HepG2 (cell line): ENCODE measurements at regions not wholly inside any gene's neighbourhood (a gene's known extent, or its start where the extent isn't known, plus 50 kb on each side); places are given as distances from the start of the nearest gene placed in this dataset.

ENCODE experiments used
- ATAC-seq: fragments of 200-7000 bp; cut with Tn5 transposase; 3 replicates; pipeline ENCODE4 v1.9.1; 2020; ENCODE audit warnings: mild to moderate bottlenecking, moderate library complexity
- BruUV-seq: library from RNA; stranded (reverse); fragments of 400-500 nt; replicated peaks from 2 replicates; lab custom pipeline; 2021; lab: Mats Ljungman, UMichigan
- CTCF ChIA-PET: fragments of 300-600 bp; formaldehyde crosslinking; extraction: SDS; loops from one replicate; lab custom pipeline; 2021; ENCODE audit warnings: low total read pairs, inconsistent platforms, low intra/inter-chr PET ratio; lab: Yijun Ruan, JAX
- POLR2A ChIA-PET: fragments of 350-600 bp; sonication (Branson Sonifier 250); formaldehyde crosslinking; loops from one replicate; lab custom pipeline; 2020; ENCODE audit warnings: antibody characterized with exemption, inconsistent platforms; lab: Yijun Ruan, JAX
- DNase-seq: peaks from one replicate; pipeline ENCODE4 v3.0.0-alpha.2; 2015; ENCODE audit warnings: low spot score
- FAIRE-seq: peaks from 3 replicates; lab custom pipeline; 2011; peaks lifted over from hg19 to GRCh38; lab: Jason Lieb, UNC
- H2AFZ ChIP-seq: one replicate; pipeline ENCODE4 v1.6.1; 2011; ENCODE audit warnings: low read length, inconsistent platforms
- H3K27ac ChIP-seq: fragments of 300-600 bp; 3 replicates; pipeline ENCODE4 v1.8.0; 2011; ENCODE audit warnings: mixed run types, mild to moderate bottlenecking, mixed read lengths, low read length, inconsistent platforms; ENCODE audit not compliant: insufficient read depth; ENCODE audit errors: extremely low read length
- H3K27me3 ChIP-seq, 2 experiments: fragments of 200-600 bp in 1 of 2; 2 replicates in 1 of 2; 3 replicates in 1 of 2; pipeline versions ENCODE4 v1.6.0 to v1.8.0; 2011; ENCODE audit warnings: low read length in 2 of 2, mild to moderate bottlenecking in 2 of 2, moderate library complexity in 2 of 2, inconsistent platforms in 1 of 2; ENCODE audit not compliant: insufficient read depth in 2 of 2, control insufficient read depth in 1 of 2
- H3K36me3 ChIP-seq, 2 experiments: fragments of 200-600 bp in 1 of 2; replicated peaks in 1 of 2; 2 replicates in 1 of 2; 3 replicates in 1 of 2; pipeline versions ENCODE4 v1.5.1 to v1.8.0; 2011; ENCODE audit warnings: low read length in 2 of 2, inconsistent platforms in 1 of 2; ENCODE audit not compliant: insufficient read depth in 2 of 2, control insufficient read depth in 1 of 2
- H3K4me1 ChIP-seq: 2 replicates; pipeline ENCODE4 v1.5.1; 2012; ENCODE audit warnings: low read length, inconsistent platforms; ENCODE audit not compliant: insufficient read depth
- H3K4me2 ChIP-seq: 2 replicates; pipeline ENCODE4 v1.6.0; 2011; ENCODE audit warnings: low read depth, low read length, inconsistent platforms
- H3K4me3 ChIP-seq, 3 experiments: fragments of 200-600 bp in 1 of 3; sonication (generic), shearing (Covaris generic) in 1 of 3; replicated peaks in 1 of 3; 2 replicates each; pipeline ENCODE4 v1.5.1; 2011 to 2016; ENCODE audit warnings: low read length in 3 of 3, inconsistent platforms in 2 of 3, low read depth in 2 of 3, mild to moderate bottlenecking in 2 of 3, control low read depth in 1 of 3, mixed read lengths in 1 of 3; ENCODE audit not compliant: insufficient read depth in 1 of 3
- H3K79me2 ChIP-seq: one replicate; pipeline ENCODE4 v1.6.1; 2011; ENCODE audit warnings: low read length, inconsistent platforms; ENCODE audit not compliant: insufficient read depth
- H3K9ac ChIP-seq: 2 replicates; pipeline ENCODE4 v1.6.0; 2011; ENCODE audit warnings: mild to moderate bottlenecking, low read depth, low read length, inconsistent platforms; ENCODE audit not compliant: insufficient read depth
- H3K9me3 ChIP-seq: 2 replicates; pipeline ENCODE4 v1.5.1; 2012; ENCODE audit warnings: mild to moderate bottlenecking, low read length
- H4K20me1 ChIP-seq: 2 replicates; pipeline ENCODE4 v1.6.0; 2011; ENCODE audit warnings: inconsistent platforms, mild to moderate bottlenecking, low read length, moderate library complexity; ENCODE audit not compliant: insufficient read depth
- HCFC1 ChIP-seq: fragments of 150-350 bp; IDR thresholded peaks from 2 replicates; pipeline ENCODE4 v1.6.1; 2014; ENCODE audit warnings: low read depth, low read length
- SIN3B ChIP-seq: fragments of 150-350 bp; IDR thresholded peaks from 2 replicates; pipeline ENCODE4 v1.6.1; 2014; ENCODE audit warnings: low read length
- SMARCE1 ChIP-seq: fragments of 450-650 bp; IDR thresholded peaks from 2 replicates; pipeline ENCODE4 v1.6.1; 2017; ENCODE audit warnings: borderline replicate concordance
- ZNF224 ChIP-seq: sonication (generic); formaldehyde crosslinking; IDR thresholded peaks from 2 replicates; pipeline ENCODE4 v1.5.0; 2020; ENCODE audit warnings: mild to moderate bottlenecking, missing genetic modification reagents
- ZNF225 ChIP-seq: sonication (generic); formaldehyde crosslinking; IDR thresholded peaks from 2 replicates; pipeline ENCODE4 v1.4.0; 2020; ENCODE audit warnings: mild to moderate bottlenecking, missing genetic modification reagents
- ZNF749 ChIP-seq: sonication (generic); formaldehyde crosslinking; IDR thresholded peaks from 2 replicates; pipeline ENCODE4 v1.8.0; 2022; ENCODE audit warnings: mild to moderate bottlenecking, missing genetic modification reagents, moderate library complexity, borderline replicate concordance
- ZNF780A ChIP-seq: sonication (generic); formaldehyde crosslinking; IDR thresholded peaks from 2 replicates; pipeline ENCODE4 v1.8.0; 2022; ENCODE audit warnings: mild to moderate bottlenecking, missing genetic modification reagents, moderate library complexity
- WGBS: methylation state at CpG from one replicate; pipeline ENCODE4 v1.1.6; 2017; ENCODE audit warnings: low lambda C conversion rate; 5-methylcytosine and 5-hydroxymethylcytosine counted together
- in situ Hi-C: cut with HindIII; loops from 2 replicates; pipeline ENCODE4 v1.10.0; 2017; ENCODE audit warnings: low pct_unique_long_range_greater_than_20kb; ENCODE audit not compliant: extremely low pct_ligation_motif_present
- intact Hi-C: fragments of 100-400 bp; cut with micrococcal nuclease; formaldehyde crosslinking; loops from one replicate; pipeline ENCODE4 v1.10.0; 2022; ENCODE audit not compliant: unreplicated experiment
- TF ChIP-seq, protein P1 (sequence below): sonication (generic); formaldehyde crosslinking; IDR thresholded peaks from 2 replicates; pipeline ENCODE4 v1.4.0; 2020; ENCODE audit warnings: missing genetic modification reagents
- TF ChIP-seq, protein P2 (sequence below): sonication (generic); formaldehyde crosslinking; IDR thresholded peaks from 2 replicates; pipeline ENCODE4 v1.4.0; 2020; ENCODE audit warnings: mild to moderate bottlenecking, missing genetic modification reagents, borderline replicate concordance

GRCh38 chr6:6751619-6752023 is 163.1 kb downstream of the LY86 start:
- Histone ChIP-seq H3K4me2 (no peak overlapping the region), H3K27me3 (peaks cover 2 to 20% of the 10 kb centered on the region in 2 experiments; a peak in 3 of 5 replicates), H3K79me2 (no peaks in the 10 kb centered on the region), H3K36me3 (no peaks in the 10 kb centered on the region), H3K4me3 (no peak overlapping the region), H4K20me1 (no peaks in the 10 kb centered on the region), H2AFZ (no peak overlapping the region), H3K9me3 (no peaks in the 10 kb centered on the region), H3K27ac (no peak overlapping the region), H3K4me1 (peaks cover 34% of the 10 kb centered on the region), H3K9ac (no peak overlapping the region)
- DNase-seq (no peak), ATAC-seq (no peak), FAIRE-seq (no peak)
- in situ Hi-C loops (no loop called here), intact Hi-C loops (no loop called here)
- 43% methylated on average over 8 of the region's 8 CpGs for WGBS
- POLR2A ChIA-PET, result no interaction called here
- no peak for TF ChIP-seq ZNF749
- TF ChIP-seq ZNF780A (CRISPR knock-in tag), result no peak
- TF ChIP-seq, protein P1, sequence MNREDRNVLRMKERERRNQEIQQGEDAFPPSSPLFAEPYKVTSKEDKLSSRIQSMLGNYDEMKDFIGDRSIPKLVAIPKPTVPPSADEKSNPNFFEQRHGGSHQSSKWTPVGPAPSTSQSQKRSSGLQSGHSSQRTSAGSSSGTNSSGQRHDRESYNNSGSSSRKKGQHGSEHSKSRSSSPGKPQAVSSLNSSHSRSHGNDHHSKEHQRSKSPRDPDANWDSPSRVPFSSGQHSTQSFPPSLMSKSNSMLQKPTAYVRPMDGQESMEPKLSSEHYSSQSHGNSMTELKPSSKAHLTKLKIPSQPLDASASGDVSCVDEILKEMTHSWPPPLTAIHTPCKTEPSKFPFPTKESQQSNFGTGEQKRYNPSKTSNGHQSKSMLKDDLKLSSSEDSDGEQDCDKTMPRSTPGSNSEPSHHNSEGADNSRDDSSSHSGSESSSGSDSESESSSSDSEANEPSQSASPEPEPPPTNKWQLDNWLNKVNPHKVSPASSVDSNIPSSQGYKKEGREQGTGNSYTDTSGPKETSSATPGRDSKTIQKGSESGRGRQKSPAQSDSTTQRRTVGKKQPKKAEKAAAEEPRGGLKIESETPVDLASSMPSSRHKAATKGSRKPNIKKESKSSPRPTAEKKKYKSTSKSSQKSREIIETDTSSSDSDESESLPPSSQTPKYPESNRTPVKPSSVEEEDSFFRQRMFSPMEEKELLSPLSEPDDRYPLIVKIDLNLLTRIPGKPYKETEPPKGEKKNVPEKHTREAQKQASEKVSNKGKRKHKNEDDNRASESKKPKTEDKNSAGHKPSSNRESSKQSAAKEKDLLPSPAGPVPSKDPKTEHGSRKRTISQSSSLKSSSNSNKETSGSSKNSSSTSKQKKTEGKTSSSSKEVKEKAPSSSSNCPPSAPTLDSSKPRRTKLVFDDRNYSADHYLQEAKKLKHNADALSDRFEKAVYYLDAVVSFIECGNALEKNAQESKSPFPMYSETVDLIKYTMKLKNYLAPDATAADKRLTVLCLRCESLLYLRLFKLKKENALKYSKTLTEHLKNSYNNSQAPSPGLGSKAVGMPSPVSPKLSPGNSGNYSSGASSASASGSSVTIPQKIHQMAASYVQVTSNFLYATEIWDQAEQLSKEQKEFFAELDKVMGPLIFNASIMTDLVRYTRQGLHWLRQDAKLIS (CRISPR knock-in tag), result no peak
- no peak for TF ChIP-seq ZNF225 (CRISPR knock-in tag)
- TF ChIP-seq SMARCE1, result no peak
- no peak for TF ChIP-seq HCFC1
- TF ChIP-seq, protein P2, sequence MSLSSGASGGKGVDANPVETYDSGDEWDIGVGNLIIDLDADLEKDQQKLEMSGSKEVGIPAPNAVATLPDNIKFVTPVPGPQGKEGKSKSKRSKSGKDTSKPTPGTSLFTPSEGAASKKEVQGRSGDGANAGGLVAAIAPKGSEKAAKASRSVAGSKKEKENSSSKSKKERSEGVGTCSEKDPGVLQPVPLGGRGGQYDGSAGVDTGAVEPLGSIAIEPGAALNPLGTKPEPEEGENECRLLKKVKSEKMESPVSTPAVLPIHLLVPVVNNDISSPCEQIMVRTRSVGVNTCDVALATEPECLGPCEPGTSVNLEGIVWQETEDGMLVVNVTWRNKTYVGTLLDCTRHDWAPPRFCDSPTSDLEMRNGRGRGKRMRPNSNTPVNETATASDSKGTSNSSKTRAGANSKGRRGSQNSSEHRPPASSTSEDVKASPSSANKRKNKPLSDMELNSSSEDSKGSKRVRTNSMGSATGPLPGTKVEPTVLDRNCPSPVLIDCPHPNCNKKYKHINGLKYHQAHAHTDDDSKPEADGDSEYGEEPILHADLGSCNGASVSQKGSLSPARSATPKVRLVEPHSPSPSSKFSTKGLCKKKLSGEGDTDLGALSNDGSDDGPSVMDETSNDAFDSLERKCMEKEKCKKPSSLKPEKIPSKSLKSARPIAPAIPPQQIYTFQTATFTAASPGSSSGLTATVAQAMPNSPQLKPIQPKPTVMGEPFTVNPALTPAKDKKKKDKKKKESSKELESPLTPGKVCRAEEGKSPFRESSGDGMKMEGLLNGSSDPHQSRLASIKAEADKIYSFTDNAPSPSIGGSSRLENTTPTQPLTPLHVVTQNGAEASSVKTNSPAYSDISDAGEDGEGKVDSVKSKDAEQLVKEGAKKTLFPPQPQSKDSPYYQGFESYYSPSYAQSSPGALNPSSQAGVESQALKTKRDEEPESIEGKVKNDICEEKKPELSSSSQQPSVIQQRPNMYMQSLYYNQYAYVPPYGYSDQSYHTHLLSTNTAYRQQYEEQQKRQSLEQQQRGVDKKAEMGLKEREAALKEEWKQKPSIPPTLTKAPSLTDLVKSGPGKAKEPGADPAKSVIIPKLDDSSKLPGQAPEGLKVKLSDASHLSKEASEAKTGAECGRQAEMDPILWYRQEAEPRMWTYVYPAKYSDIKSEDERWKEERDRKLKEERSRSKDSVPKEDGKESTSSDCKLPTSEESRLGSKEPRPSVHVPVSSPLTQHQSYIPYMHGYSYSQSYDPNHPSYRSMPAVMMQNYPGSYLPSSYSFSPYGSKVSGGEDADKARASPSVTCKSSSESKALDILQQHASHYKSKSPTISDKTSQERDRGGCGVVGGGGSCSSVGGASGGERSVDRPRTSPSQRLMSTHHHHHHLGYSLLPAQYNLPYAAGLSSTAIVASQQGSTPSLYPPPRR, result no peak
- TF ChIP-seq ZNF224 (CRISPR knock-in tag), result no peak
- no peak for TF ChIP-seq SIN3B
- CTCF ChIA-PET, result no interaction called here
- BruUV-seq, result no TSS peak
